Nephron progenitor cell (in vitro differentiated cells): ENCODE measurements at regions not wholly inside any gene's neighbourhood (a gene's known extent, or its start where the extent isn't known, plus 50 kb on each side); places are given as distances from the start of the nearest gene placed in this dataset.

Source experiments
- DNase-seq: peaks from one replicate; pipeline ENCODE4 v3.0.0; 2021
- H3K27ac Mint-ChIP-seq: 2 replicates; pipeline ENCODE4 v1.8.0; 2021; ENCODE audit warnings: mild to moderate bottlenecking, moderate library complexity, mixed read lengths
- H3K27me3 Mint-ChIP-seq: 2 replicates; pipeline ENCODE4 v1.8.0; 2021; ENCODE audit warnings: mild to moderate bottlenecking, low read depth, mixed read lengths; ENCODE audit not compliant: poor library complexity
- H3K36me3 Mint-ChIP-seq: 2 replicates; pipeline ENCODE4 v1.8.0; 2021; ENCODE audit warnings: low read depth, mixed read lengths
- H3K4me1 Mint-ChIP-seq: 2 replicates; pipeline ENCODE4 v1.8.0; 2021; ENCODE audit warnings: mixed read lengths
- H3K4me3 Mint-ChIP-seq: 2 replicates; pipeline ENCODE4 v1.8.0; 2021; ENCODE audit warnings: mild to moderate bottlenecking, moderate library complexity, mixed read lengths
- H3K9me3 Mint-ChIP-seq: 2 replicates; pipeline ENCODE4 v1.8.0; 2021; ENCODE audit warnings: mild to moderate bottlenecking, moderate library complexity, mixed read lengths
- TF ChIP-seq, protein P1 (sequence below): fragments of 200-600 bp; sonication (generic); IDR thresholded peaks from 2 replicates; pipeline ENCODE4 v1.5.0; 2021; ENCODE audit warnings: antibody characterized with exemption

DNA sequence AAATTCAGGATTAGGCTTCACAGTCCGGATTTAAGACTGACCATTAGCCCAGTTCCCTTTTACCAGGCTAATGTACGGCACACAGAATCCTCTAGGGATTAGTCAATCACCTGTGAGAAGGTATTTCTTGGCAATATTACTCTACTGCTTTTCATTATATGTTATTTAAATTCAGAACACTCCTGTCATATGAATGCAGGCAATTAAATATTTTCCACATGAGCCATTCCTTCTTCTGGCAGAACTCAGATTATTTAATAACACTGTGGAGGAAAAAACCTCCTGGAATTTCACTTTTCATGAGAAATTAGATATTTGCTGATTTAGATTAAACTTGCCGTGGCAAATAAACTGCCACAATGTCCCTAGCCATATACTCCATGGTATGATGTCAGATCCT lies 1357.5 kb upstream of the C9orf72 start:
- Mint-ChIP-seq H3K27ac (no peak overlapping the region), H3K9me3 (no peaks in the 10 kb centered on the region), H3K27me3 (peaks cover 6% of the 10 kb centered on the region), H3K36me3 (no peaks in the 10 kb centered on the region), H3K4me3 (no peak overlapping the region), H3K4me1 (peaks cover 20% of the 10 kb centered on the region)
- DNase-seq = no peak
- TF ChIP-seq, protein P1, sequence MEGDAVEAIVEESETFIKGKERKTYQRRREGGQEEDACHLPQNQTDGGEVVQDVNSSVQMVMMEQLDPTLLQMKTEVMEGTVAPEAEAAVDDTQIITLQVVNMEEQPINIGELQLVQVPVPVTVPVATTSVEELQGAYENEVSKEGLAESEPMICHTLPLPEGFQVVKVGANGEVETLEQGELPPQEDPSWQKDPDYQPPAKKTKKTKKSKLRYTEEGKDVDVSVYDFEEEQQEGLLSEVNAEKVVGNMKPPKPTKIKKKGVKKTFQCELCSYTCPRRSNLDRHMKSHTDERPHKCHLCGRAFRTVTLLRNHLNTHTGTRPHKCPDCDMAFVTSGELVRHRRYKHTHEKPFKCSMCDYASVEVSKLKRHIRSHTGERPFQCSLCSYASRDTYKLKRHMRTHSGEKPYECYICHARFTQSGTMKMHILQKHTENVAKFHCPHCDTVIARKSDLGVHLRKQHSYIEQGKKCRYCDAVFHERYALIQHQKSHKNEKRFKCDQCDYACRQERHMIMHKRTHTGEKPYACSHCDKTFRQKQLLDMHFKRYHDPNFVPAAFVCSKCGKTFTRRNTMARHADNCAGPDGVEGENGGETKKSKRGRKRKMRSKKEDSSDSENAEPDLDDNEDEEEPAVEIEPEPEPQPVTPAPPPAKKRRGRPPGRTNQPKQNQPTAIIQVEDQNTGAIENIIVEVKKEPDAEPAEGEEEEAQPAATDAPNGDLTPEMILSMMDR = no peak

DNA sequence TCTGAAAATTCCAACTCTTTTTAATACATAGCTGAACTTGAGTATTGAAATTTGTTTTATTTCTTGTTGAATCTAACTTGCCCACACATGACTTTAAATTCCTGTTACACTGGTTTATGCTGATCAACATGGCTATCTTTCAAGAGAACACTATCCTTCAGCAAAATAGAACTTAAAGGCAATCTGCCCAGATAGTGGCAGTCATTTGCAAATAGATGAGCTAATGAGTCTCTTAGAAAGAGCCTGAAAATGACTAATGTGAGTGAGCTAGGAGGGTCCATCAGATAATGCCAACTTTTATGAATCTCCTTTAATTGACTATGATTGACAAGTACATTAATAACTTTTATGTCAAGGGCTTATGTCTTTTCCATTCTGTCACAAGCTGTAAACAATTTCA lies 1360.8 kb upstream of the C9orf72 start:
- DNase-seq = no peak
- Mint-ChIP-seq H3K4me1 (peaks cover 12% of the 10 kb centered on the region), H3K9me3 (no peaks in the 10 kb centered on the region), H3K27me3 (peaks cover 9% of the 10 kb centered on the region), H3K36me3 (no peaks in the 10 kb centered on the region), H3K4me3 (no peak overlapping the region), H3K27ac (no peak overlapping the region)
- TF ChIP-seq, protein P1 = no peak

DNA sequence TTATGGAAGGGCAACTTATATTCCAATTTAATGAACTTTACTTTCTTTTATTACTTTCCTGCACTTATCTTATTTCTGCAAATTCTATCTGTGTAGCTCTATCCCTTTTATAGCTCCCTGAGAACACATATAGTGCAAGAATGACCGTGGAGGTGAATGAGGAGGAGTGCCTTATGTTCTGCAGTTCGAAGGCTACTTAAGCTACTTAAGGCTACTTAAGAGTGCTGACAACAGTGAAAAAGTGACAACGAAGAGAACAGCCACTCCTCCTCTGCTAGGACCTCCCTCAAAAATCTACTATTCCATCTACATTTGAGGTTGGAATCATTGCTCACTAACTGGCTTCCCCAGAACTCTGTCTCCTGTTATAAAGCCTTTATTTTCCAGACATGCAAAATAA lies 1365.7 kb upstream of the C9orf72 start:
- Mint-ChIP-seq H3K4me1 (no peaks in the 10 kb centered on the region), H3K27me3 (peaks cover 11% of the 10 kb centered on the region)
- DNase-seq = no peak

DNA sequence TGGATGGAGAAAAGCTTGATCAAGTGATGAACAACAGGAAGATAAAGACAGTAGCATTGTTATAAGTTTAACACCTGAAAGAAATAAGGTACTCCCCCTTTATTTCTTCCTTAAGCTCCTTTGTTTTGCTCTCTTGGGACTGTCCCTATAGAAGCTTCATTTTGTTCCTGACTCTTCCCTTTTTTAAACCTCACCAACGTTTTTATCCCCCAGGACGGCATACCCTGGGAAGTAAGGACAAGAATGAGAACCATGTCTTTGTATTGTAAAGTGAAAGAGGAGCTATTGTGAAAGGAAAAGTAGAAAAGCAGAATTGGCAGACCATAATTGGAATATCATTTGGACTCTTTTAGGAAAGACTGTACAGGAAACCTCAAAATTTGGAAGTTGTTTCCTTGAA lies 1368.6 kb upstream of the C9orf72 start:
- Mint-ChIP-seq H3K4me1 (no peaks in the 10 kb centered on the region), H3K9me3 (no peaks in the 10 kb centered on the region), H3K27me3 (peaks cover 11% of the 10 kb centered on the region), H3K4me3 (no peak overlapping the region), H3K27ac (no peak overlapping the region), H3K36me3 (no peaks in the 10 kb centered on the region)
- TF ChIP-seq, protein P1 = no peak
- no peak for DNase-seq

More for the DNA sequence above, 1365.7 kb upstream of the C9orf72 start:
- Mint-ChIP-seq H3K4me3 (no peak overlapping the region), H3K27ac (no peak overlapping the region), H3K9me3 (no peaks in the 10 kb centered on the region), H3K36me3 (no peaks in the 10 kb centered on the region)
- TF ChIP-seq, protein P1 = no peak

DNA sequence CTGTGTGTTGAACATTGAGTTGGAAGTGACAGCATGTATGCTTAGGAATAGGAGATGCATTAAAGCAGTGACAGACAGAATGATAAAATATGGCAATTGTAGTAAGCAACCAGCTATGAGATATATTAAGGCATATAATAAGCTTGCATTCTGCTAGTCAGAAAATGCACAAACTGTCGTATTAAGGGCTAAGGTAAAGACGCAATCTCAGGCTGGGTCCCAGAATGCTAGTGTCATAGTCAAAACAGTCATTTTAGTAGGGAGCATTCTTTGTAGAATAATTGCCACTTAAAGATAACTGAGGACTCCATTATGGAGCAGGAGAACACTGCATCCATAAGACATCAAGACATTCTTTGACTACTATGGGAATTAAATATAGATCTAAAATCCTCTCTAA lies 1369.7 kb upstream of the C9orf72 start:
- DNase-seq = no peak
- no peak overlapping the region for H3K4me3 Mint-ChIP-seq
- H3K9me3 Mint-ChIP-seq = no peaks in the 10 kb centered on the region
- peaks cover 8% of the 10 kb centered on the region for H3K27me3 Mint-ChIP-seq
- H3K4me1 Mint-ChIP-seq = no peaks in the 10 kb centered on the region
- H3K36me3 Mint-ChIP-seq = no peaks in the 10 kb centered on the region
- H3K27ac Mint-ChIP-seq = no peak overlapping the region
- TF ChIP-seq, protein P1 = no peak

DNA sequence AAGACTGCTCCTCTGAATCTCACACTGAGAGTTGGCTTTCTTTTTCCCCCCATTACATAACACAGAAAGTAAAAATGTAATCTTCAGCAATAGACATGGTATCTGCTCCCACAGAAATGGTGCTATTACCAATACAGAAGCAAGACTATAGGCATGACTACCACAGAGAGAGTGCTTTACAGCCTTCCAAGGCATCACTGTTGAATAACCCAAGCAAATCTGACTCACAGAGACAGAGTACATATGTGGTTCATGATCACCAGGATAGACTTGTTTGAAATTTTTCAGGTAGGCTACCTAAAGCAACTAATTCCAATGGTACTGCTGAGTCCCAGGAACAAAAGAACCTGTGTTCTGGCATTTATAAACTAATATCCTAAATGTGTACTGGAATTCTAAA lies 1373.4 kb upstream of the C9orf72 start:
- H3K36me3 Mint-ChIP-seq = no peaks in the 10 kb centered on the region

More for the DNA sequence above, 1373.4 kb upstream of the C9orf72 start:
- H3K27me3 Mint-ChIP-seq = peaks cover 3% of the 10 kb centered on the region
- DNase-seq = no peak
- TF ChIP-seq, protein P1 = no peak
- H3K4me1 Mint-ChIP-seq = no peaks in the 10 kb centered on the region
- peaks cover 17% of the 10 kb centered on the region for H3K9me3 Mint-ChIP-seq
- H3K27ac Mint-ChIP-seq = no peak overlapping the region
- no peak overlapping the region for H3K4me3 Mint-ChIP-seq
